ENCODE measurements at regions not wholly inside any gene's neighbourhood (a gene's known extent, or its start where the extent isn't known, plus 50 kb on each side); places are given as distances from the start of the nearest gene placed in this dataset.
"Not testable (repeated sequence)": the region's sequence is repeated elsewhere in the genome, so short reads cannot be mapped to it uniquely, and the experiment has no call there.

DNA sequence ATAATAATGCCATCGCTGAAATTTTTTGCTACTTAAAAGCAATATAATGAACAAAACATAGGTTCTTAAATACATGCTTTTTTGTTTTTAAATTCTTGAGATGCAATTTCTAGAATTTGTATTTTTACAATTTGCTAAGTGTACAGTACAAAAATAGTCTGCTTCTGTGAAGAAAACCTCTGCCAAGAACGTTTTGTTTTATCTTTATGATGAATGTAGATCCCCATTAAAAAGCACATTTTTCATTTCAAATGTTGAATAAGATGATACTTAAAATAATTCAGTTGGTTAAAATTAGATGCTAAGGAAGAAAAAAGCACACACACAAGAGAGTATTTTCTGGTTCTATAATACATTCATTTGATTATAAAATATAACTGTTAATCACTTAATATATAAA is 1358.5 kb upstream of the CITED2 start:
- Histone ChIP-seq H3K27me3 (ENCODE audit: control insufficient read depth, insufficient read depth, low read length) (no peaks in the 10 kb centered on the region), H3K9me3 (replicated peaks; ENCODE audit: control insufficient read depth, low read depth, low read length) (no peaks in the 10 kb centered on the region), H3K36me3 (ENCODE audit: control insufficient read depth, insufficient read depth, low read length) (no peaks in the 10 kb centered on the region), H3K4me1 (ENCODE audit: control insufficient read depth, insufficient read depth, low read length) (no peaks in the 10 kb centered on the region), H3K27ac (ENCODE audit: low read length) (no peak overlapping the region), H3K4me3 (ENCODE audit: low read length) (no peak overlapping the region)
- no peak for DNase-seq
- no CpG with 5 or more reads among the region's 2 CpGs for WGBS (ENCODE audit: insufficient coverage)

GRCh38 chr6:140732155-140732554 is 1357.7 kb upstream of the CITED2 start:
- Histone ChIP-seq H3K9me3 (replicated peaks; ENCODE audit: control insufficient read depth, low read depth, low read length) (no peaks in the 10 kb centered on the region), H3K4me3 (ENCODE audit: low read length) (no peak overlapping the region), H3K36me3 (ENCODE audit: control insufficient read depth, insufficient read depth, low read length) (no peaks in the 10 kb centered on the region), H3K27ac (ENCODE audit: low read length) (no peak overlapping the region), H3K4me1 (ENCODE audit: control insufficient read depth, insufficient read depth, low read length) (no peaks in the 10 kb centered on the region), H3K27me3 (ENCODE audit: control insufficient read depth, insufficient read depth, low read length) (no peaks in the 10 kb centered on the region)
- no peak for DNase-seq
- no CpG with 5 or more reads among the region's 2 CpGs for WGBS (ENCODE audit: insufficient coverage)

DNA sequence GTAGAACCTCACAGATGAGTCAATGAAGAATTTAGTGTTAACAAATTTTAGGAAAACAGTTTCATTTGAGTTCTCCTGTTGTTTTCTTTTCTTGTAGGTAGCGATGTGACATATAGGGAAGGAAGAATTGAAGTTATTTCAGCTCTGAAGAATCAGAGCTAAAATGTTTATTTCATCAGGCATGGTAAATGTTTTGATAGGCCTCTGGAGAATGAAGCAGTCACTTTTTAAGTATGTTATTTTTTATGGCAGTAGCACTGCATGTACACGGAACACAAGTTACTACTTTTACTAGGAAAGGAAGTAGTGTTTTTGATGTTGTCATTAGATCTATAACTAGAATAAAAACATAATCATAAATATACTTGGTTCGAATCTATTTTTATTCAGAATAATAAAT is 1357.3 kb upstream of the CITED2 start:
- Histone ChIP-seq H3K4me1 (ENCODE audit: control insufficient read depth, insufficient read depth, low read length) (no peaks in the 10 kb centered on the region), H3K4me3 (ENCODE audit: low read length) (no peak overlapping the region), H3K27me3 (ENCODE audit: control insufficient read depth, insufficient read depth, low read length) (no peaks in the 10 kb centered on the region), H3K36me3 (ENCODE audit: control insufficient read depth, insufficient read depth, low read length) (no peaks in the 10 kb centered on the region), H3K27ac (ENCODE audit: low read length) (no peak overlapping the region), H3K9me3 (replicated peaks; ENCODE audit: control insufficient read depth, low read depth, low read length) (no peaks in the 10 kb centered on the region)
- no CpG with 5 or more reads among the region's 3 CpGs for WGBS (ENCODE audit: insufficient coverage)
- DNase-seq: no peak

GRCh38 chr6:140729521-140729920 is 1355.1 kb upstream of the CITED2 start:
- Histone ChIP-seq H3K9me3 (replicated peaks; ENCODE audit: control insufficient read depth, low read depth, low read length) (no peaks in the 10 kb centered on the region), H3K4me1 (ENCODE audit: control insufficient read depth, insufficient read depth, low read length) (no peaks in the 10 kb centered on the region), H3K4me3 (ENCODE audit: low read length) (no peak overlapping the region), H3K36me3 (ENCODE audit: control insufficient read depth, insufficient read depth, low read length) (no peaks in the 10 kb centered on the region), H3K27me3 (ENCODE audit: control insufficient read depth, insufficient read depth, low read length) (no peaks in the 10 kb centered on the region), H3K27ac (ENCODE audit: low read length) (no peak overlapping the region)
- DNase-seq: no peak

DNA sequence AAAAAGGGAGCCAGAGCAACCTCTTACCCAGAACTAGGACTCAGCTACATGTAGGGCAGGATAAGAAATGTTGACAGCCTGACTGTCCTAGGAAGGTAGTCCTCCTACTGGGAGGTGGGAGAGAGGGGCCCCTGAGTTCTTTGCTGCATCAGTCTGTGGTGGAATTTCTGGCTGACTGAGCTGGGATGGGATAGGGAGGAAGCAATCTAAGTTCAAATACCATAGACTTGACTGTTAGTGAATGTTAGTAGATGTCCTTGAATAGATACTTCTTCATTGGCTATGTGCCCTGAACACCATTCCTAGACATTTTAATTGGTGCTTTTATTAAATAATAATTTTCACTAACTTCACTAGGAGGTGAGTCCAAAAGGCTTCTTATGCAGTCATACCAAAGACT is 1343.6 kb upstream of the CITED2 start:
- H3K4me1 ChIP-seq (ENCODE audit: control insufficient read depth, insufficient read depth, low read length): no peaks in the 10 kb centered on the region
- H3K27ac ChIP-seq (ENCODE audit: low read length): no peak overlapping the region
- no peaks in the 10 kb centered on the region for H3K36me3 ChIP-seq (ENCODE audit: control insufficient read depth, insufficient read depth, low read length)
- no peaks in the 10 kb centered on the region for H3K27me3 ChIP-seq (ENCODE audit: control insufficient read depth, insufficient read depth, low read length)
- no peaks in the 10 kb centered on the region for H3K9me3 ChIP-seq (replicated peaks; ENCODE audit: control insufficient read depth, low read depth, low read length)
- DNase-seq: no peak
- no peak overlapping the region for H3K4me3 ChIP-seq (ENCODE audit: low read length)

DNA sequence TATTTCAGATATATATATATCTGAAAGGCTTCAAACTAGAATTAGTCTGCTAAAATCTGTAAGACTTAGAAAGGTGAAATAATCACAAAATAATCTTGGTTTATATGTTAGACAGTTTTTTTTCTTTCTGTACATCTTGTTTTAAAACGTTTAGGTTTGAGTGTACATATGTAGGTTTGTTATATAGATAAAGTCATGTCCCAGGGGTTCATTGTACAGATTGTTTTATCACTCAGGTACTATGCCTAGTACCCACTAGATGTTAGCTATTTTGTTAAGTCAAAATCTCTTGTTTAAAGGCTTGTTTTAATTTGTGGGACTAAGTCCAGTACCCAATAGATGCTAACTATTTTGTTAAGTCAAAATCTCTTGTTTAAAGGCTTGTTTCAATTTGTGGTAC is 1339.0 kb upstream of the CITED2 start:
- no peaks in the 10 kb centered on the region for H3K4me1 ChIP-seq (ENCODE audit: control insufficient read depth, insufficient read depth, low read length)
- H3K9me3 ChIP-seq (replicated peaks; ENCODE audit: control insufficient read depth, low read depth, low read length): no peaks in the 10 kb centered on the region
- H3K36me3 ChIP-seq (ENCODE audit: control insufficient read depth, insufficient read depth, low read length): no peaks in the 10 kb centered on the region
- H3K4me3 ChIP-seq (ENCODE audit: low read length): no peak overlapping the region
- no CpG with 5 or more reads among the region's 1 CpG for WGBS (ENCODE audit: insufficient coverage)
- DNase-seq: no peak
- H3K27ac ChIP-seq (ENCODE audit: low read length): no peak overlapping the region
- no peaks in the 10 kb centered on the region for H3K27me3 ChIP-seq (ENCODE audit: control insufficient read depth, insufficient read depth, low read length)

DNA sequence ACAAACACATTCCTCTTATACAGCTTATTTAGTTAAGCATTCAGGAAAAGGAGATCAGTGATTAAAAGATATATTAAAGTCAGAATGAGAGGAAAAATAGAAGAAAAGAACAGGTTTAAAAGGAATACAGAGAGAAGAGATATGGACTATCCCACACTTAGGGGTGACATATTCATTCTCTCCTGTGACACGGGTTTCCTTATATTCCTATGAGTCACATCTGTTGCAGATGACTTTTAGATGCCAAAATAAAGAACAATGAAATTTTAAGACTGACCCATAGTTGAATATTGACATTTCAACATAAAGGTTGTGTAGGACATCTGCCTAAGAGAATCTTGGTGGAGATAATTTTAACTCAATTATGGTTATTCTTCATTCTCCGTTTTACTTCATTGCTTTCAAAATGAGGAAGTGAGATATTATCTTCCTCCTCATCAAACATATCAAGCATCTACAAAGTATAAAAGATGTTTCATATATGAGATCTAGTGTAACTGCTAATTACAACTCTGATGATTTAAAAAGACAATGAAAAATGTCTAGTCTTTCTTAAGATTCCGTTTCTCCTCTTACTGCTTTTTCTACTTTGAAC is 1336.7 kb upstream of the CITED2 start:
- WGBS (ENCODE audit: insufficient coverage): no CpG with 5 or more reads among the region's 3 CpGs
- Histone ChIP-seq H3K4me1 (ENCODE audit: control insufficient read depth, insufficient read depth, low read length) (no peaks in the 10 kb centered on the region), H3K9me3 (replicated peaks; ENCODE audit: control insufficient read depth, low read depth, low read length) (no peaks in the 10 kb centered on the region), H3K4me3 (ENCODE audit: low read length) (no peak overlapping the region), H3K36me3 (ENCODE audit: control insufficient read depth, insufficient read depth, low read length) (no peaks in the 10 kb centered on the region), H3K27ac (ENCODE audit: low read length) (no peak overlapping the region), H3K27me3 (ENCODE audit: control insufficient read depth, insufficient read depth, low read length) (no peaks in the 10 kb centered on the region)
- DNase-seq: no peak

- no peaks in the 10 kb centered on the region for H3K4me1 ChIP-seq (ENCODE audit: control insufficient read depth, insufficient read depth, low read length)
- no peak overlapping the region for H3K4me3 ChIP-seq (ENCODE audit: low read length)
- no peaks in the 10 kb centered on the region for H3K36me3 ChIP-seq (ENCODE audit: control insufficient read depth, insufficient read depth, low read length)
- no CpG with 5 or more reads among the region's 1 CpG for WGBS (ENCODE audit: insufficient coverage)
- no peaks in the 10 kb centered on the region for H3K27me3 ChIP-seq (ENCODE audit: control insufficient read depth, insufficient read depth, low read length)
- H3K27ac ChIP-seq (ENCODE audit: low read length): no peak overlapping the region
- H3K9me3 ChIP-seq (replicated peaks; ENCODE audit: control insufficient read depth, low read depth, low read length): no peaks in the 10 kb centered on the region
- DNase-seq: peak; percentile 9
These were observed 1334.0 kb upstream of the CITED2 start for GRCh38 chr6:140708441-140708840.

DNA sequence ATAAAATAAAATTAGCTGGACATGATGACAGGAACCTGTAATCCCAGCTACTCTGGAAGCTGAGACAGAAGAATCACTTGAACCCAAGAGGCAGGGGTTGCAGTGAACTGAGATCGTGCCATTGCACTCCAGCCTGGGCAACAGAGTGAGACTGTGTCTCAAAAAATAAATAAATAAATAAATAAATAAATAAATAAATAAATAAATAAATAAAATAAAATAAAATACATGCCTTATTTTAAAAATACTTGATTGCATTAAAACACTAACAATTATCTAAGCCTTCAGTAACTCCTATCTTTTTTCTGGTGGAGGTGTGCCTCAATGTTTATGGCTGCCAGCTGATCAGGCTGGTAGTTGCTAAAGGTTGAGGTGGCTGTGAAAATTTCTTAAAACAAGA is 1329.6 kb upstream of the CITED2 start:
- H3K9me3 ChIP-seq (replicated peaks; ENCODE audit: control insufficient read depth, low read depth, low read length); H3K4me3 ChIP-seq (ENCODE audit: low read length); H3K27me3 ChIP-seq (ENCODE audit: control insufficient read depth, insufficient read depth, low read length); H3K27ac ChIP-seq (ENCODE audit: low read length); H3K4me1 ChIP-seq (ENCODE audit: control insufficient read depth, insufficient read depth, low read length); DNase-seq; H3K36me3 ChIP-seq (ENCODE audit: control insufficient read depth, insufficient read depth, low read length): not testable (repeated sequence)
- WGBS (ENCODE audit: insufficient coverage): no CpG with 5 or more reads among the region's 1 CpG

- no peak overlapping the region for H3K4me3 ChIP-seq (ENCODE audit: low read length)
- peaks cover 6% of the 10 kb centered on the region for H3K9me3 ChIP-seq (replicated peaks; ENCODE audit: control insufficient read depth, low read depth, low read length)
- DNase-seq: peak; percentile 57
- no peaks in the 10 kb centered on the region for H3K27me3 ChIP-seq (ENCODE audit: control insufficient read depth, insufficient read depth, low read length)
- H3K27ac ChIP-seq (ENCODE audit: low read length): no peak overlapping the region
- H3K4me1 ChIP-seq (ENCODE audit: control insufficient read depth, insufficient read depth, low read length): no peaks in the 10 kb centered on the region
- no peaks in the 10 kb centered on the region for H3K36me3 ChIP-seq (ENCODE audit: control insufficient read depth, insufficient read depth, low read length)
These were observed 1323.1 kb upstream of the CITED2 start for GRCh38 chr6:140697585-140697984.

DNA sequence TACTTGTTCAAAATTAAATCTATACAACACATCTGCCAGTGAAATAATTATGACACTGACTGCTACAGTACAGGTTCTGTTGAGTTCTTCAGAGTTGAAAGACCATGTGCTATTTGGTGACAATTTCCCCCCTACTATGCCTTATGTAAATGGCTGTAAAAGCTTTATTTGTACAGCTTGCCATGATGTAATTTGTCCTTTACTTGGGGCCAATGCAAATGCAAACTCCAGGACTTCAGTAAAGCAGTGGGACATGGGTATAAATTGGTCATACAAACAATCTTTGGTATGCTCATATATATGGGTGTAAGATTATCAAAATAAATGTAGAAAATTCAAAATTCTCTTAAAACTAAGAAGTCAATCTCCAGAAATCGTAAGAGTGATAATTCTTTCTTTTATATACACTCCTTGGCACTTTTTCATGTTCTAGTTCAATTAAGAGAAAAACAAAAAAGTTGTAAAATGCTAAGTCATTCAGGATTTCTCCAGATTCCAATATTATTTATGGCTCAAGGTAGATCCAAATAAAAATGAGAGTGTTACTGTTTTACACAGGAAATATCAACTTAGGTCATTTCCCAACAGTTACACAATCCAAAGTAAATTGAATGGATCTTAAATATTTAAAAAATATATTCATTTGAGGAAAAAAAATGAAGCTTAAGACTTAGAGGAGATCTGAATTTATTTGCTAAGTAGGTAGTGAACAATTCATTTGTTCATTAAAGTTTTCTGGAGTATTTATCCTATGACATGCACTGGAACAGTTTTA is 1310.5 kb upstream of the CITED2 start:
- no CpG with 5 or more reads among the region's 1 CpG for WGBS (ENCODE audit: insufficient coverage)

More for the DNA sequence above, 1310.5 kb upstream of the CITED2 start:
- Histone ChIP-seq H3K4me1 (ENCODE audit: control insufficient read depth, insufficient read depth, low read length) (no peaks in the 10 kb centered on the region), H3K27ac (ENCODE audit: low read length) (no peak overlapping the region), H3K36me3 (ENCODE audit: control insufficient read depth, insufficient read depth, low read length) (no peaks in the 10 kb centered on the region), H3K4me3 (ENCODE audit: low read length) (no peak overlapping the region), H3K9me3 (replicated peaks; ENCODE audit: control insufficient read depth, low read depth, low read length) (no peaks in the 10 kb centered on the region), H3K27me3 (ENCODE audit: control insufficient read depth, insufficient read depth, low read length) (no peaks in the 10 kb centered on the region)
- DNase-seq: no peak

Data from muscle of leg (tissue), 3 donors.